ENCODE measurements at regions not wholly inside any gene's neighbourhood (a gene's known extent, or its start where the extent isn't known, plus 50 kb on each side); places are given as distances from the start of the nearest gene placed in this dataset.

DNA sequence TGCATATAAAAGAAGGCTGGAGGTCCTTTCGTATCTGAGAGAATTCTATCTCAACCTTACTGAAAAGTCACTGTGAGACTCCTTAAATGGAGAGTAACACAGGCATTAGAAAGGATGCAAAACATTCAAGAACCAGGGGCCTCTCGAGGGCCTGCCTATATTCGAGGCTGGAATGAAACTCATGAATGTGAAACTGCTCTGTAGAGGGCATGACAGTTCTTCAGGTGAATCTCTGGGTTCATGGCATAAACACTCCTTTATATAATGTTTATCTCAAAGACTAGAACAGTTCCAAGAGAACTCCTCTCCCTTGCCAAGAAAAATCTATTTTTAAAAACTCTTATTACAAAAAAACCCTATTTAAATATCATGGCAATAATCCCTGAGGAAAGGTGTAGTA, 113.9 kb downstream of the SEC61B start:
- TF ChIP-seq POLR2AphosphoS5 (IDR thresholded peaks at IDR 0.05) (no peak), POLR2A (IDR thresholded peaks at IDR 0.05) (no peak)
- TF ChIP-seq, protein P1, sequence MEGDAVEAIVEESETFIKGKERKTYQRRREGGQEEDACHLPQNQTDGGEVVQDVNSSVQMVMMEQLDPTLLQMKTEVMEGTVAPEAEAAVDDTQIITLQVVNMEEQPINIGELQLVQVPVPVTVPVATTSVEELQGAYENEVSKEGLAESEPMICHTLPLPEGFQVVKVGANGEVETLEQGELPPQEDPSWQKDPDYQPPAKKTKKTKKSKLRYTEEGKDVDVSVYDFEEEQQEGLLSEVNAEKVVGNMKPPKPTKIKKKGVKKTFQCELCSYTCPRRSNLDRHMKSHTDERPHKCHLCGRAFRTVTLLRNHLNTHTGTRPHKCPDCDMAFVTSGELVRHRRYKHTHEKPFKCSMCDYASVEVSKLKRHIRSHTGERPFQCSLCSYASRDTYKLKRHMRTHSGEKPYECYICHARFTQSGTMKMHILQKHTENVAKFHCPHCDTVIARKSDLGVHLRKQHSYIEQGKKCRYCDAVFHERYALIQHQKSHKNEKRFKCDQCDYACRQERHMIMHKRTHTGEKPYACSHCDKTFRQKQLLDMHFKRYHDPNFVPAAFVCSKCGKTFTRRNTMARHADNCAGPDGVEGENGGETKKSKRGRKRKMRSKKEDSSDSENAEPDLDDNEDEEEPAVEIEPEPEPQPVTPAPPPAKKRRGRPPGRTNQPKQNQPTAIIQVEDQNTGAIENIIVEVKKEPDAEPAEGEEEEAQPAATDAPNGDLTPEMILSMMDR (IDR thresholded peaks at IDR 0.05), result no peak
